WTC11 (cell line): ENCODE measurements at regions not wholly inside any gene's neighbourhood (a gene's known extent, or its start where the extent isn't known, plus 50 kb on each side); places are given as distances from the start of the nearest gene placed in this dataset.

Experiments used
- CBFB ChIP-seq: sonication (generic); formaldehyde crosslinking; IDR thresholded peaks from 2 replicates; pipeline ENCODE4 v1.8.1; 2022; ENCODE audit warnings: mild to moderate bottlenecking, low read depth, missing genetic modification reagents
- CTCF ChIP-seq: fragments of 200-600 bp; IDR thresholded peaks from 2 replicates; pipeline ENCODE4 v1.8.0; 2022; ENCODE audit warnings: antibody characterized with exemption
- FOXJ3 ChIP-seq: sonication (generic); formaldehyde crosslinking; IDR thresholded peaks from 2 replicates; pipeline ENCODE4 v1.9.0; 2021; ENCODE audit warnings: missing genetic modification reagents, mild to moderate bottlenecking, borderline replicate concordance
- HMGXB4 ChIP-seq: sonication (generic); formaldehyde crosslinking; IDR thresholded peaks from 2 replicates; pipeline ENCODE4 v1.8.1; 2023; ENCODE audit warnings: mild to moderate bottlenecking, moderate library complexity, missing genetic modification reagents
- IRF1 ChIP-seq: sonication (generic); formaldehyde crosslinking; IDR thresholded peaks from 2 replicates; pipeline ENCODE4 v1.8.0; 2023; ENCODE audit warnings: missing genetic modification reagents
- MAX ChIP-seq: sonication (generic); formaldehyde crosslinking; IDR thresholded peaks from 2 replicates; pipeline ENCODE4 v1.8.0; 2022; ENCODE audit warnings: mild to moderate bottlenecking, missing genetic modification reagents
- STAT6 ChIP-seq: sonication (generic); formaldehyde crosslinking; conservative IDR thresholded peaks from 2 replicates; pipeline ENCODE4 v1.8.1; 2023; ENCODE audit warnings: mild to moderate bottlenecking, low read depth, missing genetic modification reagents, moderate library complexity
- TCF7 ChIP-seq: sonication (generic); formaldehyde crosslinking; IDR thresholded peaks from 2 replicates; pipeline ENCODE4 v1.8.0; 2022; ENCODE audit warnings: mild to moderate bottlenecking, low read depth, missing genetic modification reagents, moderate library complexity
- ZBTB43 ChIP-seq: sonication (generic); formaldehyde crosslinking; IDR thresholded peaks from 2 replicates; pipeline ENCODE4 v1.8.1; 2023; ENCODE audit warnings: mild to moderate bottlenecking, missing genetic modification reagents
- ZNF121 ChIP-seq: sonication (generic); formaldehyde crosslinking; IDR thresholded peaks from 2 replicates; pipeline ENCODE4 v1.8.0; 2023; ENCODE audit warnings: missing genetic modification reagents
- ZSCAN18 ChIP-seq: fragments of 250-450 bp; sonication (Bioruptor Pico); IDR thresholded peaks from 2 replicates; pipeline ENCODE4 v2.1.2; 2022; ENCODE audit warnings: mild to moderate bottlenecking, moderate library complexity

- TF ChIP-seq CTCF = no peak
- no peak for TF ChIP-seq IRF1 (CRISPR knock-in tag)
- TF ChIP-seq TCF7 (CRISPR knock-in tag) = no peak
- TF ChIP-seq STAT6 (CRISPR knock-in tag) = no peak
- TF ChIP-seq ZSCAN18 (CRISPR knock-in tag) = no peak
- no peak for TF ChIP-seq CBFB (CRISPR knock-in tag)
- no peak for TF ChIP-seq ZBTB43
- TF ChIP-seq ZNF121 (CRISPR knock-in tag) = no peak
- no peak for TF ChIP-seq MAX (CRISPR knock-in tag)
- no peak for TF ChIP-seq FOXJ3 (CRISPR knock-in tag)
- no peak for TF ChIP-seq HMGXB4 (CRISPR knock-in tag)
Observed at GRCh38 chr5:176173647-176174046, 64.6 kb upstream of the SIMC1 start.
